Motor neuron (in vitro differentiated cells): ENCODE measurements at regions not wholly inside any gene's neighbourhood (a gene's known extent, or its start where the extent isn't known, plus 50 kb on each side); places are given as distances from the start of the nearest gene placed in this dataset.
A peak's percentile ranks its signal among the peaks of the same experiment; 100 is the strongest.
"Not testable (repeated sequence)": the region's sequence is repeated elsewhere in the genome, so short reads cannot be mapped to it uniquely, and the experiment has no call there.

Experiments
- ATAC-seq, 8 experiments: fragments of 200-7000 bp; cut with Tn5 transposase; replicated peaks in 6 of 8; 2 replicates each; pipeline ENCODE4 v1.8.0; 2021; ENCODE audit warnings: mild to moderate bottlenecking in 8 of 8, moderate library complexity in 8 of 8
- H3K27ac ChIP-seq, 2 donors: fragments of 250-450 bp; sonication (Bioruptor Pico); 2 replicates each; pipeline ENCODE4 v1.9.0; 2021; ENCODE audit warnings: antibody characterized with exemption in 2 of 2, mild to moderate bottlenecking in 2 of 2, moderate library complexity in 1 of 2
- H3K4me1 ChIP-seq, 2 donors: fragments of 250-450 bp; sonication (Bioruptor Pico); replicated peaks in 1 of 2; 2 replicates each; pipeline ENCODE4 v1.6.1; 2021; ENCODE audit warnings: antibody characterized with exemption in 2 of 2, mild to moderate bottlenecking in 2 of 2, moderate library complexity in 1 of 2
- H3K4me3 ChIP-seq, 5 donors: fragments of 250-450 bp; sonication (Bioruptor Pico); 2 replicates each; pipeline ENCODE4 v1.9.0; 2021; ENCODE audit warnings: antibody characterized with exemption in 5 of 5, mild to moderate bottlenecking in 5 of 5, moderate library complexity in 4 of 5
- WGBS, 10 experiments: fragments of 450-650 bp; shearing (Covaris generic); methylation state at CpG; one replicate each; pipeline ENCODE4 v1.0.0; 2022; 5-methylcytosine and 5-hydroxymethylcytosine counted together
- in situ Hi-C, 9 experiments: fragments of 400-800 bp; cut with MboI; loops; one replicate each; pipeline ENCODE4 v1.15.0; 2021; ENCODE audit warnings: low sequenced_read_pairs in 9 of 9, low pct_unique_long_range_greater_than_20kb in 2 of 9; ENCODE audit not compliant: unreplicated experiment in 9 of 9

- H3K4me1 ChIP-seq, result peaks cover 5 to 8% of the 10 kb centered on the region in 2 donors
- no peak overlapping the region for H3K4me3 ChIP-seq
- ATAC-seq, result no peak
- in situ Hi-C loops, result no loop called here
- WGBS, 10 experiments, result 4 to 90% (median 76%) methylated on average over 1 to 4 of the region's 4 CpGs
- no peak overlapping the region for H3K27ac ChIP-seq
These were observed 85.6 kb upstream of the CCND2 start for GRCh38 chr12:4187916-4188315.

GRCh38 chr12:4187315-4187714 is 86.2 kb upstream of the CCND2 start:
- 0 to 60% (median 3%) methylated on average over 1 to 3 of the region's 3 CpGs; no CpG with 5 or more reads in 2 of the 10 experiments for WGBS, 10 experiments

GRCh38 chr12:4178424-4179170 is 95.0 kb upstream of the CCND2 start:
- no peak overlapping the region for H3K27ac ChIP-seq
- in situ Hi-C loops, result no loop called here
- 18 to 98% (median 76%) methylated on average over 1 to 4 of the region's 4 CpGs for WGBS, 10 experiments
- no peak overlapping the region for H3K4me3 ChIP-seq
- no peaks in the 10 kb centered on the region for H3K4me1 ChIP-seq
- ATAC-seq, result no peak

More at GRCh38 chr12:4187315-4187714, 86.2 kb upstream of the CCND2 start:
- H3K4me3 ChIP-seq, in situ Hi-C loops, H3K27ac ChIP-seq, ATAC-seq, H3K4me1 ChIP-seq: not testable (repeated sequence)

- Histone ChIP-seq H3K27ac (no peak overlapping the region), H3K4me3 (no peak overlapping the region), H3K4me1 (no peaks in the 10 kb centered on the region)
- 57 to 100% (median 95%) methylated on average over 1 to 2 of the region's 2 CpGs; no CpG with 5 or more reads in 2 of the 10 experiments for WGBS, 10 experiments
- in situ Hi-C loops, result no loop called here
- ATAC-seq, result no peak
These were observed 96.3 kb upstream of the CCND2 start for GRCh38 chr12:4177262-4177661.

GRCh38 chr12:4176168-4176567 is 97.4 kb upstream of the CCND2 start:
- no peak overlapping the region for H3K4me3 ChIP-seq
- no peaks in the 10 kb centered on the region for H3K4me1 ChIP-seq
- ATAC-seq, result no peak
- in situ Hi-C loops, result no loop called here
- no peak overlapping the region for H3K27ac ChIP-seq

GRCh38 chr12:4174417-4174816 is 99.1 kb upstream of the CCND2 start:
- ATAC-seq, result no peak
- 34 to 100% (median 63%) methylated on average over 1 to 3 of the region's 3 CpGs; no CpG with 5 or more reads in 2 of the 10 experiments for WGBS, 10 experiments

GRCh38 chr12:4172999-4173398 is 100.6 kb upstream of the CCND2 start:
- in situ Hi-C loops, result no loop called here
- no peak overlapping the region for H3K4me3 ChIP-seq
- no peaks in the 10 kb centered on the region for H3K4me1 ChIP-seq
- H3K27ac ChIP-seq, result no peak overlapping the region
- ATAC-seq, result no peak
- 4 to 96% (median 29%) methylated on average over 1 to 4 of the region's 4 CpGs; no CpG with 5 or more reads in 3 of the 10 experiments for WGBS, 10 experiments

More at GRCh38 chr12:4174417-4174816, 99.1 kb upstream of the CCND2 start:
- Histone ChIP-seq H3K4me1 (no peaks in the 10 kb centered on the region), H3K27ac (no peak overlapping the region), H3K4me3 (no peak overlapping the region)
- in situ Hi-C loops, result no loop called here

GRCh38 chr12:4171742-4172141 is 101.8 kb upstream of the CCND2 start:
- 50 to 100% (median 81%) methylated on average over 2 to 3 of the region's 3 CpGs; no CpG with 5 or more reads in 7 of the 10 experiments for WGBS, 10 experiments
- H3K27ac ChIP-seq, result no peak overlapping the region

GRCh38 chr12:4169959-4170358 is 103.6 kb upstream of the CCND2 start:
- 34 to 96% (median 88%) methylated on average over 1 to 4 of the region's 4 CpGs for WGBS, 10 experiments
- no peak for ATAC-seq
- in situ Hi-C loops, result no loop called here
- H3K4me1 ChIP-seq, result no peaks in the 10 kb centered on the region
- H3K4me3 ChIP-seq, result no peak overlapping the region
- H3K27ac ChIP-seq, result no peak overlapping the region

More at GRCh38 chr12:4171742-4172141, 101.8 kb upstream of the CCND2 start:
- in situ Hi-C loops, result no loop called here
- ATAC-seq, result no peak
- Histone ChIP-seq H3K4me1 (no peaks in the 10 kb centered on the region), H3K4me3 (no peak overlapping the region)

GRCh38 chr12:4169531-4169930 is 104.0 kb upstream of the CCND2 start:
- Histone ChIP-seq H3K4me3 (no peak overlapping the region), H3K4me1 (no peaks in the 10 kb centered on the region), H3K27ac (no peak overlapping the region)
- ATAC-seq, result no peak
- WGBS, 10 experiments, result 9 to 95% (median 81%) methylated on average over 1 to 5 of the region's 5 CpGs
- in situ Hi-C loops, result no loop called here

- ATAC-seq, result peak in 1 of 8 experiments; percentile 39
- no peak overlapping the region for H3K27ac ChIP-seq
- peaks cover 0 to 3% of the 10 kb centered on the region in 2 donors for H3K4me1 ChIP-seq
- H3K4me3 ChIP-seq, result no peak overlapping the region
- in situ Hi-C loops, result no loop called here
- 15 to 82% (median 69%) methylated on average over 1 to 6 of the region's 6 CpGs; no CpG with 5 or more reads in 4 of the 10 experiments for WGBS, 10 experiments
These were observed 105.5 kb upstream of the CCND2 start for GRCh38 chr12:4168036-4168435.

- peak overlapping the region; percentile 8 to 21 (median 11) for H3K4me3 ChIP-seq
- peaks cover 0 to 3% of the 10 kb centered on the region in 2 donors for H3K4me1 ChIP-seq
- in situ Hi-C loops, result no loop called here
- no peak overlapping the region for H3K27ac ChIP-seq
- peak; percentile 14 to 95 (median 90) for ATAC-seq
- WGBS, 10 experiments, result 7 to 100% (median 29%) methylated on average over 1 to 7 of the region's 63 CpGs; no CpG with 5 or more reads in 4 of the 10 experiments
These were observed 108.7 kb upstream of the CCND2 start for GRCh38 chr12:4164559-4165558.

GRCh38 chr12:4164188-4164558 is 109.4 kb upstream of the CCND2 start:
- Histone ChIP-seq H3K4me3 (peak overlapping the region in 1 of 5 donors; percentile 21), H3K27ac (no peak overlapping the region), H3K4me1 (peaks cover 0 to 3% of the 10 kb centered on the region in 2 donors)
- WGBS, 10 experiments, result 43 to 100% (median 78%) methylated on average over 1 to 11 of the region's 12 CpGs; no CpG with 5 or more reads in 2 of the 10 experiments
- ATAC-seq, result no peak
- in situ Hi-C loops, result no loop called here
